ENCODE measurements at regions not wholly inside any gene's neighbourhood (a gene's known extent, or its start where the extent isn't known, plus 50 kb on each side); places are given as distances from the start of the nearest gene placed in this dataset.

DNA sequence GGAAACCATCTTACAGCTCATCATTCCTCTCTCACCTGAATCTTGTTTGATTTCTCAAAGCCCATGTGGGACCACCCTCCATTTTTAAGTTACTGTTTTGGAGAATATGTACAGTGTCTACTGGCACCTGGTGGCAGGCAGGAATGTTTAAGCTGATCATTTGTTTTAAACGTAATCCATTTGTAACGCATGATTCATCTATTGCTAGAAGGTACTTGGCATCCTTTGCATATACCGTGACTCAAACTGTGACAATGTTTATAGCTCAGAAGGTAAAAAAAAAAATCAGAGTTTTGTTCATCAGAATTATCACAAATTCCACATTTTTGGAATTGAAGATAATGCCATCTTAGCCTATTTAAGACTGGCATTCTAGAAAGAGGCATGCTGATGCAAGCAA lies 1007.5 kb upstream of the EEF2KMT start:
- H3K9me1 ChIP-seq (replicated peaks; ENCODE audit: control insufficient read depth, extremely low read depth, insufficient read depth, low read length): no peaks in the 10 kb centered on the region
- peaks cover 3% of the 10 kb centered on the region for H3K9me3 ChIP-seq (replicated peaks; ENCODE audit: control insufficient read depth, insufficient read depth, low read length)
- TF ChIP-seq, protein P1, sequence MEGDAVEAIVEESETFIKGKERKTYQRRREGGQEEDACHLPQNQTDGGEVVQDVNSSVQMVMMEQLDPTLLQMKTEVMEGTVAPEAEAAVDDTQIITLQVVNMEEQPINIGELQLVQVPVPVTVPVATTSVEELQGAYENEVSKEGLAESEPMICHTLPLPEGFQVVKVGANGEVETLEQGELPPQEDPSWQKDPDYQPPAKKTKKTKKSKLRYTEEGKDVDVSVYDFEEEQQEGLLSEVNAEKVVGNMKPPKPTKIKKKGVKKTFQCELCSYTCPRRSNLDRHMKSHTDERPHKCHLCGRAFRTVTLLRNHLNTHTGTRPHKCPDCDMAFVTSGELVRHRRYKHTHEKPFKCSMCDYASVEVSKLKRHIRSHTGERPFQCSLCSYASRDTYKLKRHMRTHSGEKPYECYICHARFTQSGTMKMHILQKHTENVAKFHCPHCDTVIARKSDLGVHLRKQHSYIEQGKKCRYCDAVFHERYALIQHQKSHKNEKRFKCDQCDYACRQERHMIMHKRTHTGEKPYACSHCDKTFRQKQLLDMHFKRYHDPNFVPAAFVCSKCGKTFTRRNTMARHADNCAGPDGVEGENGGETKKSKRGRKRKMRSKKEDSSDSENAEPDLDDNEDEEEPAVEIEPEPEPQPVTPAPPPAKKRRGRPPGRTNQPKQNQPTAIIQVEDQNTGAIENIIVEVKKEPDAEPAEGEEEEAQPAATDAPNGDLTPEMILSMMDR (IDR thresholded peaks at IDR 0.05; ENCODE audit: extremely low read depth in 1 of 2, insufficient read depth in 1 of 2, low read depth in 1 of 2, low read length in 2 of 2): no peak
- no peak overlapping the region for H3K4me2 ChIP-seq (ENCODE audit: insufficient read depth, low read length)
- no peak for DNase-seq (ENCODE audit: low read depth, low spot score)
- intact Hi-C loops (cut with micrococcal nuclease) (no loop called here), dilution Hi-C loops (cut with MboI; ENCODE audit: extremely low pct_ligation_motif_present, low sequenced_read_pairs) (no loop called here)
- H3K4me1 ChIP-seq (ENCODE audit: control insufficient read depth, extremely low read depth, insufficient read depth, low read length): no peaks in the 10 kb centered on the region
- ChIA-PET CTCF (no interaction called here), POLR2A (no interaction called here)
- H3K27ac ChIP-seq (ENCODE audit: insufficient read depth, low read depth, low read length): no peak overlapping the region
- H3K4me3 ChIP-seq (replicated peaks in 1 of 3; ENCODE audit: insufficient read depth in 1 of 3, low read depth in 1 of 3, low read length in 3 of 3): no peak overlapping the region
- no peak overlapping the region for H3K9ac ChIP-seq (replicated peaks; ENCODE audit: extremely low read depth, insufficient read depth, low read length)
- no peaks in the 10 kb centered on the region for H3K36me3 ChIP-seq (ENCODE audit: control insufficient read depth in 2 of 2, extremely low read depth in 1 of 2, insufficient read depth in 2 of 2, low read length in 2 of 2)
- H4K20me1 ChIP-seq (replicated peaks; ENCODE audit: control insufficient read depth, extremely low read depth, insufficient read depth, low read length): no peaks in the 10 kb centered on the region
- no TSS peak for BruUV-seq (replicated peaks)
- H2AFZ ChIP-seq (ENCODE audit: low read depth, low read length): no peak overlapping the region
- no peak for FAIRE-seq
- no peaks in the 10 kb centered on the region for H3K27me3 ChIP-seq (ENCODE audit: control insufficient read depth in 2 of 2, insufficient read depth in 2 of 2, low read length in 2 of 2)
- no peaks in the 10 kb centered on the region for H3K79me2 ChIP-seq (ENCODE audit: control insufficient read depth, insufficient read depth, low read length)

DNA sequence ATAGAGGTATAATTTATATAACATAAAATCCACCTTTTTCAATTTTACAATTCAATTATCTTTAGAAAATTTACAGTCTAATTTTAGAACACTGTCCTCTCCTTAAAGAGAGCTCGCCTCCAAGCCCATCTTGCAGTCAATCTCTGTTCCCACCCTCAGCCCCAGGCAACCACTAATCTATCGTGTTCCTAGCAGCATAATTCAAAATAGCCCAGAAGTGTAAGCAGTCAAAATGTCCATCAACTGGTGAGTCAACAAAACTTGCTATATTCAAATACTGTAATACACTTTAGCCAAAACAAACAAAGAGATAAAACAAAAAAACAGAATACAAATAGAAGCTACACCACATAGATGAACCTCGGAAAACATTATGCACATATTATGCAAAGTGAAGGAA lies 1006.8 kb upstream of the EEF2KMT start:
- Histone ChIP-seq H3K9ac (replicated peaks; ENCODE audit: extremely low read depth, insufficient read depth, low read length) (no peak overlapping the region), H4K20me1 (replicated peaks; ENCODE audit: control insufficient read depth, extremely low read depth, insufficient read depth, low read length) (no peaks in the 10 kb centered on the region)
- BruUV-seq (replicated peaks): no TSS peak

More for the DNA sequence above, 1006.8 kb upstream of the EEF2KMT start:
- Histone ChIP-seq H3K4me1 (ENCODE audit: control insufficient read depth, extremely low read depth, insufficient read depth, low read length) (no peaks in the 10 kb centered on the region), H3K9me3 (replicated peaks; ENCODE audit: control insufficient read depth, insufficient read depth, low read length) (peaks cover 3% of the 10 kb centered on the region), H2AFZ (ENCODE audit: low read depth, low read length) (no peak overlapping the region), H3K79me2 (ENCODE audit: control insufficient read depth, insufficient read depth, low read length) (no peaks in the 10 kb centered on the region), H3K4me2 (ENCODE audit: insufficient read depth, low read length) (no peak overlapping the region), H3K36me3 (ENCODE audit: control insufficient read depth in 2 of 2, extremely low read depth in 1 of 2, insufficient read depth in 2 of 2, low read length in 2 of 2) (no peaks in the 10 kb centered on the region), H3K27me3 (ENCODE audit: control insufficient read depth in 2 of 2, insufficient read depth in 2 of 2, low read length in 2 of 2) (no peaks in the 10 kb centered on the region), H3K27ac (ENCODE audit: insufficient read depth, low read depth, low read length) (no peak overlapping the region), H3K9me1 (replicated peaks; ENCODE audit: control insufficient read depth, extremely low read depth, insufficient read depth, low read length) (no peaks in the 10 kb centered on the region), H3K4me3 (replicated peaks in 1 of 3; ENCODE audit: insufficient read depth in 1 of 3, low read depth in 1 of 3, low read length in 3 of 3) (no peak overlapping the region)
- FAIRE-seq (no peak), DNase-seq (ENCODE audit: low read depth, low spot score) (no peak)
- no peak for TF ChIP-seq POLR2A (IDR thresholded peaks at IDR 0.05; ENCODE audit: low read depth, low read length)
- no peak for TF ChIP-seq POLR2AphosphoS5 (IDR thresholded peaks at IDR 0.05; ENCODE audit: insufficient read depth, low read depth, low read length)
- TF ChIP-seq MYC (IDR thresholded peaks at IDR 0.05; ENCODE audit: low read depth, low read length): no peak
- no peak for TF ChIP-seq GATA2 (IDR thresholded peaks at IDR 0.05; ENCODE audit: insufficient read depth, insufficient read length, low read depth, low read length)
- TF ChIP-seq, protein P2, sequence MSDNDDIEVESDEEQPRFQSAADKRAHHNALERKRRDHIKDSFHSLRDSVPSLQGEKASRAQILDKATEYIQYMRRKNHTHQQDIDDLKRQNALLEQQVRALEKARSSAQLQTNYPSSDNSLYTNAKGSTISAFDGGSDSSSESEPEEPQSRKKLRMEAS (IDR thresholded peaks at IDR 0.05; ENCODE audit: insufficient read depth, insufficient read length): no peak
- no peak for TF ChIP-seq JUN (IDR thresholded peaks at IDR 0.05; ENCODE audit: borderline replicate concordance, insufficient read depth, insufficient read length, low read depth)
- TF ChIP-seq, protein P1 (IDR thresholded peaks at IDR 0.05; ENCODE audit: extremely low read depth in 1 of 2, insufficient read depth in 1 of 2, low read depth in 1 of 2, low read length in 2 of 2): no peak
- TF ChIP-seq EZH2 (IDR thresholded peaks at IDR 0.05; ENCODE audit: borderline replicate concordance, low read depth, low read length, severe bottlenecking): no peak
- no peak for TF ChIP-seq FOS (IDR thresholded peaks at IDR 0.05; ENCODE audit: borderline replicate concordance, insufficient read depth, low read length)
- CTCF ChIA-PET: no interaction called here
- intact Hi-C loops (cut with micrococcal nuclease): no loop called here
- dilution Hi-C loops (cut with MboI; ENCODE audit: extremely low pct_ligation_motif_present, low sequenced_read_pairs): no loop called here
- POLR2A ChIA-PET: no interaction called here
